KMS-11 (cell line): ENCODE measurements at regions not wholly inside any gene's neighbourhood (a gene's known extent, or its start where the extent isn't known, plus 50 kb on each side); places are given as distances from the start of the nearest gene placed in this dataset.
"Not testable (repeated sequence)": the region's sequence is repeated elsewhere in the genome, so short reads cannot be mapped to it uniquely, and the experiment has no call there.

Source experiments
- H2AFZ ChIP-seq: fragments of 200-600 bp; sonication (generic); 2 replicates; pipeline ENCODE4 v1.6.1; 2016; ENCODE audit warnings: antibody characterized with exemption, mixed run types, low read depth
- H3K27ac ChIP-seq: fragments of 200-600 bp; sonication (generic); 2 replicates; pipeline ENCODE4 v1.6.1; 2016; ENCODE audit warnings: mild to moderate bottlenecking, mixed run types
- H3K27me3 ChIP-seq: fragments of 200-600 bp; sonication (generic); 2 replicates; pipeline ENCODE4 v1.6.1; 2017; ENCODE audit warnings: mild to moderate bottlenecking, low read depth, mixed run types, moderate library complexity; ENCODE audit not compliant: insufficient read depth
- H3K36me3 ChIP-seq: fragments of 200-600 bp; sonication (generic); 2 replicates; pipeline ENCODE4 v1.6.1; 2017; ENCODE audit warnings: mild to moderate bottlenecking, mixed run types; ENCODE audit not compliant: insufficient read depth
- H3K4me1 ChIP-seq: fragments of 200-600 bp; sonication (generic); 2 replicates; pipeline ENCODE4 v1.6.1; 2016; ENCODE audit warnings: mild to moderate bottlenecking, low read depth, mixed run types; ENCODE audit not compliant: poor library complexity, severe bottlenecking
- H3K4me2 ChIP-seq: fragments of 200-600 bp; sonication (generic); 2 replicates; pipeline ENCODE4 v1.7.0; 2016; ENCODE audit warnings: mild to moderate bottlenecking, mixed run types
- H3K4me3 ChIP-seq: fragments of 200-600 bp; sonication (generic); IDR thresholded peaks from 2 replicates; pipeline ENCODE4 v1.6.1; 2017; ENCODE audit warnings: low read depth, low read length, mixed read lengths; ENCODE audit not compliant: insufficient read depth
- H3K79me2 ChIP-seq: fragments of 200-600 bp; sonication (generic); 2 replicates; pipeline ENCODE4 v1.6.1; 2016; ENCODE audit warnings: low read depth, mixed run types; ENCODE audit not compliant: insufficient read depth
- H3K9ac ChIP-seq: fragments of 200-600 bp; sonication (generic); 2 replicates; pipeline ENCODE4 v1.6.1; 2016; ENCODE audit warnings: mild to moderate bottlenecking, mixed run types
- H4K20me1 ChIP-seq: fragments of 200-600 bp; sonication (generic); 2 replicates; pipeline ENCODE4 v1.6.1; 2016; ENCODE audit warnings: mild to moderate bottlenecking, mixed run types; ENCODE audit not compliant: insufficient read depth
- CTCF ChIP-seq: fragments of 200-600 bp; sonication (generic); conservative IDR thresholded peaks from 2 replicates; pipeline ENCODE4 v1.6.1; 2017; ENCODE audit warnings: low read depth, mild to moderate bottlenecking, antibody characterized with exemption, low read length, moderate library complexity, mixed read lengths

DNA sequence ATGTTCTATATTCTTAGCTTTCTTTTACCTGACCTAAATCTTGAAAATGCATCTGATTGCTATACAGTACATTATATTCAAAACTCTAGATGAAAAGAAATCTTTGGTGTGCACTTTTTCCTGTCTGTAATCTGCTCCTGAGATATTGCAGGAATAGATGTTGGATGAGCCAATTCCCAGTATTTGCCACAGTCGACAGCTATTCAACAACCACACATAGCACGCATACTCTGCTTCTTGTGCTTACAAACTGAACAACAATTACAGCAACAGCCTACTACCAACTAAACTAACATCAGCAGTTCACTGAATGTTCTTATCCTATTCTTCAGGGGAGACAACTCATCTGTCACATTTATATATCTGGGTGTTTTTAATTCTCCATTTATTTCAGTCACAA is 573.9 kb upstream of the GRID2 start:
- Histone ChIP-seq H4K20me1 (no peaks in the 10 kb centered on the region), H3K4me1 (no peaks in the 10 kb centered on the region), H3K27me3 (no peaks in the 10 kb centered on the region), H3K9ac (no peak overlapping the region), H3K79me2 (no peaks in the 10 kb centered on the region), H3K4me2 (no peak overlapping the region), H2AFZ (no peak overlapping the region), H3K27ac (no peak overlapping the region), H3K4me3 (no peak overlapping the region), H3K36me3 (no peaks in the 10 kb centered on the region; the same call in 1 of the 2 replicates)
- no peak for TF ChIP-seq CTCF

- no peaks in the 10 kb centered on the region for H3K79me2 ChIP-seq
- no peaks in the 10 kb centered on the region for H3K27me3 ChIP-seq
- no peak for TF ChIP-seq CTCF
- H3K9ac ChIP-seq: no peak overlapping the region
- no peak overlapping the region for H3K4me3 ChIP-seq
- no peak overlapping the region for H3K27ac ChIP-seq
- H3K36me3 ChIP-seq: no peaks in the 10 kb centered on the region; the same call in 1 of the 2 replicates
- H4K20me1 ChIP-seq: no peaks in the 10 kb centered on the region
- H2AFZ ChIP-seq: no peak overlapping the region
- H3K4me1 ChIP-seq: no peaks in the 10 kb centered on the region
- H3K4me2 ChIP-seq: no peak overlapping the region
These were observed 569.1 kb upstream of the GRID2 start for GRCh38 chr4:91734682-91735081.

DNA sequence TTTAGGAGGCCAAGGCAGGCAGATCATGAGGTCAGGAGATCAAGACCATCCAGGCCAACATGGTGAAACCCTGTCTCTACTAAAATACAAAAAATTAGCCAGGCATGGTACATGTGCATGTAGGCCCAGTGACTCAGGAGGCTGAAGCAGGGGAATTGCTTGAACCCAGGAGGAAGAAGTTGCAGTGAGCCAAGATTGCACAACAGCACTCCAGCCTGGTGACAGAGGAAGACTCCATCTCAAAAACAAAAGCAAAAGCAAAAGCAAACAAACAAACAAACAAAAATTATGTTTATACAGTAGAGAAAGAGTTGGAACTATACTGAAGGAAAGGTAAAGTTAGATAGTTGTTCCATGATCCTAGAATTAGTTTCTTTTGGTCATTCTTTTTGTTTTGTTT is 564.9 kb upstream of the GRID2 start:
- H4K20me1 ChIP-seq, H3K27ac ChIP-seq, H3K79me2 ChIP-seq, H3K4me1 ChIP-seq, H2AFZ ChIP-seq, H3K9ac ChIP-seq, H3K4me3 ChIP-seq, H3K27me3 ChIP-seq, H3K36me3 ChIP-seq, H3K4me2 ChIP-seq: not testable (repeated sequence)

GRCh38 chr4:91746551-91746950 is 557.2 kb upstream of the GRID2 start:
- H3K4me3 ChIP-seq: no peak overlapping the region
- no peaks in the 10 kb centered on the region for H3K36me3 ChIP-seq
- H3K4me1 ChIP-seq: no peaks in the 10 kb centered on the region
- no peak overlapping the region for H2AFZ ChIP-seq
- H3K27ac ChIP-seq: no peak overlapping the region
- TF ChIP-seq CTCF: no peak
- no peak overlapping the region for H3K9ac ChIP-seq
- H3K79me2 ChIP-seq: no peaks in the 10 kb centered on the region
- H4K20me1 ChIP-seq: no peaks in the 10 kb centered on the region
- H3K4me2 ChIP-seq: no peak overlapping the region
- H3K27me3 ChIP-seq: no peaks in the 10 kb centered on the region

DNA sequence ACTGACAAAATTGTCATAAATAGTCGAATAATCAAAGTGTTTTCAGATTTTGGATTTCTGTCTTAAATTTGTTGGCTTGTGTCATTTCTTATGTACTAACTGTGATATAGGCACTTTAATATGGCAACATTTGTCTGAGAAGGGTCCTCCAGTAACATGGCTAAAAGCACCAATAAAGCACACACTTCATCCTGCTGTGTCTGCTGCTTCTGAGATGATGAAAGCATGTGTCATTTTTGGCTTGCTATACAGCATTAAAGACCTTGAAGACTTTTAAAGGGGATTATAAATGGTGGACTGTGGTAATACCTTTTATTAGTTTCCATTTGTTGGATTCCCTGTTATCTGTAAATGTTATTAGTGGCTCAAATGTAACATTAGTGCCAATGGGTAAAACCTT is 551.8 kb upstream of the GRID2 start:
- Histone ChIP-seq H3K4me2 (no peak overlapping the region), H3K4me3 (no peak overlapping the region), H3K79me2 (no peaks in the 10 kb centered on the region), H3K36me3 (no peaks in the 10 kb centered on the region), H3K27me3 (no peaks in the 10 kb centered on the region), H2AFZ (no peak overlapping the region), H4K20me1 (no peaks in the 10 kb centered on the region), H3K27ac (no peak overlapping the region), H3K4me1 (no peaks in the 10 kb centered on the region), H3K9ac (no peak overlapping the region)
- no peak for TF ChIP-seq CTCF
